ENCODE measurements at regions not wholly inside any gene's neighbourhood (a gene's known extent, or its start where the extent isn't known, plus 50 kb on each side); places are given as distances from the start of the nearest gene placed in this dataset.

GRCh38 chr16:66001432-66001831, 365.1 kb upstream of the CDH5 start:
- no peak for DNase-seq

GRCh38 chr16:65998443-65998842, 368.0 kb upstream of the CDH5 start:
- DNase-seq: no peak

GRCh38 chr16:65994291-65994690, 372.2 kb upstream of the CDH5 start:
- no peak for DNase-seq

GRCh38 chr16:65991149-65991701, 375.3 kb upstream of the CDH5 start:
- no peak for DNase-seq

GRCh38 chr16:65989861-65990604, 376.5 kb upstream of the CDH5 start:
- DNase-seq: no peak

GRCh38 chr16:65988024-65988595, 378.4 kb upstream of the CDH5 start:
- DNase-seq: no peak

- DNase-seq: no peak
Measured at GRCh38 chr16:65984296-65984695, 382.2 kb upstream of the CDH5 start.

GRCh38 chr16:65981057-65981456, 385.4 kb upstream of the CDH5 start:
- DNase-seq: no peak

- no peak for DNase-seq
Measured at GRCh38 chr16:65975049-65975708, 391.3 kb upstream of the CDH5 start.

- no peak for DNase-seq
Measured at GRCh38 chr16:65967376-65967775, 399.1 kb upstream of the CDH5 start.

GRCh38 chr16:65965628-65966027, 400.9 kb upstream of the CDH5 start:
- DNase-seq: no peak

- DNase-seq: no peak
Measured at GRCh38 chr16:65964752-65965151, 401.7 kb upstream of the CDH5 start.

GRCh38 chr16:65961476-65962143, 404.9 kb upstream of the CDH5 start:
- DNase-seq: no peak

- no peak for DNase-seq
Measured at GRCh38 chr16:65959983-65960382, 406.5 kb upstream of the CDH5 start.

- DNase-seq: no peak
Measured at GRCh38 chr16:65958086-65958485, 408.4 kb upstream of the CDH5 start.

- no peak for DNase-seq
Measured at GRCh38 chr16:65956100-65956499, 410.4 kb upstream of the CDH5 start.

GRCh38 chr16:65954446-65954845, 412.0 kb upstream of the CDH5 start:
- no peak for DNase-seq

- DNase-seq: no peak
Measured at GRCh38 chr16:65950211-65950610, 416.3 kb upstream of the CDH5 start.

GRCh38 chr16:65948361-65948760, 418.1 kb upstream of the CDH5 start:
- DNase-seq: no peak

- no peak for DNase-seq
Measured at GRCh38 chr16:65947951-65948350, 418.5 kb upstream of the CDH5 start.

GRCh38 chr16:65945493-65945892, 421.0 kb upstream of the CDH5 start:
- no peak for DNase-seq

GRCh38 chr16:65944361-65944760, 422.1 kb upstream of the CDH5 start:
- DNase-seq: no peak

- DNase-seq: no peak
Measured at GRCh38 chr16:65940711-65941110, 425.8 kb upstream of the CDH5 start.
